ENCODE measurements at regions not wholly inside any gene's neighbourhood (a gene's known extent, or its start where the extent isn't known, plus 50 kb on each side); places are given as distances from the start of the nearest gene placed in this dataset.

GRCh38 chr4:23667659-23668058 is 222.2 kb downstream of the PPARGC1A start:
- TF ChIP-seq CTCF (IDR thresholded peaks at IDR 0.05) (no peak), EZH2 (IDR thresholded peaks at IDR 0.05; ENCODE audit: borderline replicate concordance, insufficient read depth, low read depth, low read length, poor library complexity, severe bottlenecking) (no peak)
